Neural crest cell (in vitro differentiated cells): ENCODE measurements at regions not wholly inside any gene's neighbourhood (a gene's known extent, or its start where the extent isn't known, plus 50 kb on each side); places are given as distances from the start of the nearest gene placed in this dataset.

Experiments used
- DNase-seq: peaks from one replicate; pipeline ENCODE4 v3.0.0; 2021; ENCODE audit warnings: low read depth, mixed read lengths, low spot score
- H3K27ac Mint-ChIP-seq: one replicate; pipeline ENCODE4 v1.8.0; 2021; ENCODE audit warnings: mild to moderate bottlenecking, mixed read lengths; ENCODE audit not compliant: unreplicated experiment
- H3K27me3 Mint-ChIP-seq: 2 replicates; pipeline ENCODE4 v1.8.0; 2021; ENCODE audit warnings: low read depth, mild to moderate bottlenecking, mixed read lengths
- H3K36me3 Mint-ChIP-seq: 2 replicates; pipeline ENCODE4 v1.8.0; 2021; ENCODE audit warnings: low read depth, mild to moderate bottlenecking, mixed read lengths
- H3K4me1 Mint-ChIP-seq: 2 replicates; pipeline ENCODE4 v1.8.0; 2021; ENCODE audit warnings: mixed read lengths
- H3K4me3 Mint-ChIP-seq: one replicate; pipeline ENCODE4 v1.8.0; 2021; ENCODE audit warnings: mild to moderate bottlenecking, mixed read lengths
- H3K9me3 Mint-ChIP-seq: 2 replicates; pipeline ENCODE4 v1.8.0; 2021; ENCODE audit warnings: mixed read lengths
- TF ChIP-seq, protein P1 (sequence below): fragments of 200-600 bp; sonication (generic); conservative IDR thresholded peaks from 2 replicates; pipeline ENCODE4 v1.5.0; 2021; ENCODE audit warnings: antibody characterized with exemption, mild to moderate bottlenecking

DNA sequence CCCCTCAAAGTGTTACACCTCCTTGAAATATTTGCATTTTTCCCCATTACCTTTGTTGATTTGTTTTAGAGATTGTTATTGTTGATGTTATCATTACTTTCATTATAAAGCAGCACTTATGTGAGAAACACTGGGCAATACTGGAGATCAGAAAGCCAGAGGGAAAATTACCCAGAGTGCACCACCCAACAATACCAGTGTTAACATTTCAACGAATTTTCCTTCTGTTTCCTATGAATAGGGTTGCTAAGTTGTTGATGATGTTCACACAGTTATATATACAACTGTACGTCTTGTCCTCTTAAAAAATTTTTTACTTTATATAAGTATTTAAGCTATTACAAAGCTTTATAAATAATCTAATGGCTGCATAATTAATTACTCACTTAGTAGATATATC, 173.6 kb upstream of the UMPS start:
- Mint-ChIP-seq H3K4me1 (no peaks in the 10 kb centered on the region), H3K27me3 (no peaks in the 10 kb centered on the region), H3K4me3 (no peak overlapping the region), H3K36me3 (no peaks in the 10 kb centered on the region), H3K27ac (no peak overlapping the region), H3K9me3 (no peaks in the 10 kb centered on the region)
- DNase-seq, result no peak
- TF ChIP-seq, protein P1, sequence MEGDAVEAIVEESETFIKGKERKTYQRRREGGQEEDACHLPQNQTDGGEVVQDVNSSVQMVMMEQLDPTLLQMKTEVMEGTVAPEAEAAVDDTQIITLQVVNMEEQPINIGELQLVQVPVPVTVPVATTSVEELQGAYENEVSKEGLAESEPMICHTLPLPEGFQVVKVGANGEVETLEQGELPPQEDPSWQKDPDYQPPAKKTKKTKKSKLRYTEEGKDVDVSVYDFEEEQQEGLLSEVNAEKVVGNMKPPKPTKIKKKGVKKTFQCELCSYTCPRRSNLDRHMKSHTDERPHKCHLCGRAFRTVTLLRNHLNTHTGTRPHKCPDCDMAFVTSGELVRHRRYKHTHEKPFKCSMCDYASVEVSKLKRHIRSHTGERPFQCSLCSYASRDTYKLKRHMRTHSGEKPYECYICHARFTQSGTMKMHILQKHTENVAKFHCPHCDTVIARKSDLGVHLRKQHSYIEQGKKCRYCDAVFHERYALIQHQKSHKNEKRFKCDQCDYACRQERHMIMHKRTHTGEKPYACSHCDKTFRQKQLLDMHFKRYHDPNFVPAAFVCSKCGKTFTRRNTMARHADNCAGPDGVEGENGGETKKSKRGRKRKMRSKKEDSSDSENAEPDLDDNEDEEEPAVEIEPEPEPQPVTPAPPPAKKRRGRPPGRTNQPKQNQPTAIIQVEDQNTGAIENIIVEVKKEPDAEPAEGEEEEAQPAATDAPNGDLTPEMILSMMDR, result no peak

DNA sequence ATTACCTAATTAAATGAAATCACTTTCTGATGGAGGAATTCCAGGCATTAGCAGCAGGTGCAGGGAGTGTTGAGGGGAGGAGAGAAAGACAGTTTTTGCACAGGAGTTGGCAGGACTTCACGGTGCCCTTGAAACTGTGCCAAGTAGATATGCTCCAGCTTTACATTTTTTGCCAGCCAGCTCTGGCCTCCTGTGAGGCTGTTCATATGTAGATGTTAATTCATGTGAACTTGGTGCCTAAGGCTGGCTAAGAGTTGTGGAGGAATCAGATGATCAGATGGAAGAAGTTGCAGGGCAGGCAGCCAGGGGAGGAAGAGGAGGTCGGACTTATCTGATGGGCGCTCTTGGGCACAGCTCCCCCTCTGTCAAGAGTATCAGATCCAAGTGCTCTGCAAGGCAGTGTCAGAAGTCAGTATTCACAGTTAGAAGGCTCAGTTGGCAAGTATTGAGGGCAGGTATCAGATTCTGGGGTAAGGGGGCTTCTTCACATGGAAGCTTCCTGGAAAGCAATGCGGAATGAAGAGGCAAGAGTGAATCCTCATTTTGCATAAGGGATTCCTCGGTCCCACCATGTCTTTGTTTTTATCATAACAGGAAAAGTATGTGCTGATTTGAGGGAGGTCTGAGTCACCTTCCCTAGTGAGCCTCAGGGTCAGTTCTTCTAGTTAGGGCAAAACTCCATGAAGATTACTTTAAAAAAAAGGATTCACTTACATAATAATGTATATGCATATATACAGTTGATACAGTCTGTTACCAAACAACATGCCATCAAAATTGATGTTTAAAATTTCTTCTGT, 172.6 kb upstream of the UMPS start:
- no peaks in the 10 kb centered on the region for H3K27me3 Mint-ChIP-seq
- no peaks in the 10 kb centered on the region for H3K36me3 Mint-ChIP-seq
- no peaks in the 10 kb centered on the region for H3K9me3 Mint-ChIP-seq
- TF ChIP-seq, protein P1, result no peak
- no peak overlapping the region for H3K4me3 Mint-ChIP-seq
- H3K27ac Mint-ChIP-seq, result no peak overlapping the region
- DNase-seq, result no peak
- H3K4me1 Mint-ChIP-seq, result no peaks in the 10 kb centered on the region

DNA sequence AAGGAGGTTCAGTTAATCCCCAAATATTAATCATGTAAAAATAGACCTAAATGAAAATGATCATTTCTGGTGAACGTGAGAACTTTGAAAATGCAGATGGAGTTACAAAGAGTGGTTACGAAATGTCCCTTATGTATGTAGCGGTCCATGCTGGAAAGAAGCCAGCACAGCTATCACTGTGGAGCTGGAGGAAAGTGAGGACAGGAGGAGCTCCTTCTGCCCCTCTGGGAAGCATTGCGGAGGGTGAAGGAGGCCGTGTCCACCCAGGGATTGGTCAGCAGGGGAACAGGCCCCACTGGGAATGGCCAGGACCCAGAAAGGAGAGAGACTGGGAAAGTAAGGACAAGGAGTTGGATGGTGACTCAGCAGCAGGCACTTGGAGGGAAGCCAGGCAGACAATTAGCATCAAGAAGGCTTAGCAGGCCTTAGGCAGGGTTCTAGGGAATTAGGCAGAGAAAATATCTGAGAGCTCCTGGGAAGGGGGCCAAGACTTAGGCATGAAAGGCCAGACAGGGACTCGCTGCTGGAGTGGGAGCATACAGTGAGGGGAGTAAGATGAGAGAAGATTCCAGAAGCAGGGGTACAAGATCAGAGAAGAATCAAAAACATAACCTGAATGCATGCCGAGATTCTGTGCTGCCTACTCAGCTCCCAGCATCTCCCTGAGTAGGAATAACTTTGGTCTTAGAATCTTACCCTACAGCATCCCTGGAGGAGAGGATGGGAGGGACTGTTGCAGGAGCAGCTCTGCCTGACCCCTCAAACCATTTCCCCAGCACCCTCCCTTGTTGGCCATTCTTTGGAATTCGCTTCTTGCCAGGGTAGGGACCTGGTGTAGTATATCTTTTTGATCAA, 171.0 kb upstream of the UMPS start:
- Mint-ChIP-seq H3K27me3 (no peaks in the 10 kb centered on the region), H3K9me3 (no peaks in the 10 kb centered on the region), H3K27ac (no peak overlapping the region), H3K4me1 (no peaks in the 10 kb centered on the region), H3K36me3 (no peaks in the 10 kb centered on the region), H3K4me3 (no peak overlapping the region)
- TF ChIP-seq, protein P1, result no peak
- DNase-seq, result no peak

DNA sequence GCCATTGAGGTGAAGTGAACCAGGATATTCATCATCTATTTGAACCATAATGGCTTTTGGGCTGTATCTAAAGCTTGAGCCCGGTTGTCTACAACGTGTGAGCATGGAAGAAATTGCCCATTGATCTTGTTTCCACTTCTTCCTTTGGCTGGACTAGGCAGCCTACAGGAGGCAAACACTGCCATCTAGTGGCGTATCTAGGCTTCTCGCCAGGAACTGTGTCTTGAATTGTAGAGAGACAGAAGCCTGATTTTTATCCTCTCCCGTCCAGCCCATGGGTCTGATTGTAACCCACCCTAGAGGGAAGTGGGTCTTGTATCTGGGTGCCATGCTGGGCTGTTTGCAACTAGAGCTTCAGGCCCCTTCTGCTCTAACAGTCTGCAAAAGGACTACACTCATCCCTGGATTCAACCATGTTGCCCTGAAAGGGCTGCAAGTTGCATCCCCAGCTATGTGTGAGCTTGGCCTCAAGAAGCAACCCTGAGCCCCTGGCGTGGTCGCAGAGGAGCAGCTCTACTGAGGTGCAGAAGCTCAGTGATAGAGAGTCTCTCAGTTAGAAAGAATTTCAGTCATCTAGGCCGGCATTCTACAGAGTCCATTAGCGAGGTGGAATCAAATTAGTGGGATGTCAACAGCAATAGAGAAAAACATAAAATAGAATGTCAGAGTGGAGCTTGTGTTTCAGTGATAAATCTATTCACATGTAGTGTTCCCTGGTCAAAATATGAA, 170.2 kb upstream of the UMPS start:
- Mint-ChIP-seq H3K27ac (no peak overlapping the region), H3K36me3 (no peaks in the 10 kb centered on the region), H3K4me1 (peaks cover under 1% of the 10 kb centered on the region), H3K4me3 (no peak overlapping the region), H3K9me3 (no peaks in the 10 kb centered on the region), H3K27me3 (no peaks in the 10 kb centered on the region)
- TF ChIP-seq, protein P1, result peak; percentile 95
- DNase-seq, result peak; percentile 76

DNA sequence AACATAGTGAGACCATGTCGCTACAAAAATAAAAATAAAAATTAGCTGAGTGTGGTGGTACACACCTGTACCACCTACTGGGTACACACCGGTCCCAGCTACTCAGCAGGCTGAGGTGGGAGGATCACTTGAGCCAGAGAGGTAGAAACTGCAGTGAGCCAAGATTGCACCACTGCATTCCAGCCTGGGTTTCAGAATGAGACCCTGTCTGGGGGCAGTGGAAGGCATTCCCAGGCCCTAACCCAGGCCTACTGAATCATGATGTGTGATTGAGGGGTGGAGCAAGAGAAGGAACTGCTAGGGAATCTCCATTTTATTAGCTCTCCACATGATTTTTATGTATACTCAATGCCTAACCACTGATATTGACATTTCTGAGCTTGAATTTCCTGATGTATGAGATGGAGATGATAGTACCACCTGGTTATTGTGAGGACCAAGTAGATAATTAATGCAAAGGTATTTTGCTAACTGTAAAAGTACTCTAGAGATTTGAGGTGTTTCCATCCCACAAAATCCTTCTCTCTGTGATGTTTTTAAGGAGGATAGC, 169.5 kb upstream of the UMPS start:
- H3K27ac Mint-ChIP-seq, result no peak overlapping the region
- peaks cover 4% of the 10 kb centered on the region for H3K4me1 Mint-ChIP-seq
- TF ChIP-seq, protein P1, result no peak
- H3K4me3 Mint-ChIP-seq, result no peak overlapping the region
- no peaks in the 10 kb centered on the region for H3K27me3 Mint-ChIP-seq
- DNase-seq, result no peak
- H3K9me3 Mint-ChIP-seq, result no peaks in the 10 kb centered on the region
- H3K36me3 Mint-ChIP-seq, result no peaks in the 10 kb centered on the region
